Colonic mucosa (tissue), 4 donors: ENCODE measurements at regions not wholly inside any gene's neighbourhood (a gene's known extent, or its start where the extent isn't known, plus 50 kb on each side); places are given as distances from the start of the nearest gene placed in this dataset.

Experiments
- DNase-seq: peaks from one replicate; pipeline ENCODE4 v3.0.0-alpha.2; 2020
- H3K27ac ChIP-seq: fragments of 200-600 bp; one replicate; pipeline ENCODE4 v1.8.0; 2021
- H3K27me3 ChIP-seq: fragments of 200-600 bp; one replicate; pipeline ENCODE4 v1.8.0; 2021
- H3K36me3 ChIP-seq: fragments of 200-600 bp; one replicate; pipeline ENCODE4 v1.8.0; 2021
- H3K4me1 ChIP-seq: fragments of 200-600 bp; one replicate; pipeline ENCODE4 v1.8.0; 2021; ENCODE audit warnings: mild to moderate bottlenecking
- H3K4me3 ChIP-seq: fragments of 200-600 bp; one replicate; pipeline ENCODE4 v1.8.0; 2021
- H3K9ac ChIP-seq, 2 donors: one replicate each; pipeline ENCODE4 v1.7.0; 2013; ENCODE audit warnings: control low read depth in 2 of 2, low read depth in 2 of 2, low read length in 2 of 2
- H3K9me3 ChIP-seq: fragments of 200-600 bp; one replicate; pipeline ENCODE4 v1.8.0; 2021
- intact Hi-C: fragments of 100-400 bp; cut with DNase I; formaldehyde crosslinking; loops from one replicate; pipeline ENCODE4 v1.14.1; 2022
- TF ChIP-seq, protein P1 (sequence below): fragments of 200-600 bp; IDR thresholded peaks from one replicate; pipeline ENCODE4 v1.8.0; 2022; ENCODE audit warnings: antibody characterized with exemption, mild to moderate bottlenecking
- donor health status: healthy.
- donor health status: DM: no; HTN: no; CAD: no.
- donor health status: DM: no; HTN: no; CAD: no.

DNA sequence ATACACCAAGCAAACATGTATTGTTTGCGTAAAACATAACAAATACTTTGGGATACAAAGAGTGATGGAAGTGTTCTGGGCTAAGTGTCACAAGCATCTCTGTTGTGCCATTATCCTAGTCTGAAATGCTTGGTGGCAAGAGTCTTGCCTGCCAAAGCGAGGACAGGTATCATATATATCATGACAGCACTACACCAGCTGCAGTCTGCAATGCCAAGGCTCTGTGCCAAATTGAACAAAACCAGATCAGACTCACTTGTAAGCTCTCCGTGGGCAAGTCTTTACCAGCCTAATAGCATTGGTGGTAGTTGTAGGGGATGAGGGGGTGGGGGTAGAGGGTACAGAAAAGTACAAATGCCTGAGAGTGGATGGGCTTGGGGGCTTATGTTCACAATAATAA, 119.2 kb downstream of the RWDD3 start:
- Histone ChIP-seq H3K9ac (no peak overlapping the region), H3K9me3 (no peaks in the 10 kb centered on the region), H3K27me3 (no peaks in the 10 kb centered on the region), H3K27ac (no peak overlapping the region), H3K36me3 (no peaks in the 10 kb centered on the region), H3K4me3 (no peak overlapping the region), H3K4me1 (no peaks in the 10 kb centered on the region)
- DNase-seq = no peak
- TF ChIP-seq, protein P1, sequence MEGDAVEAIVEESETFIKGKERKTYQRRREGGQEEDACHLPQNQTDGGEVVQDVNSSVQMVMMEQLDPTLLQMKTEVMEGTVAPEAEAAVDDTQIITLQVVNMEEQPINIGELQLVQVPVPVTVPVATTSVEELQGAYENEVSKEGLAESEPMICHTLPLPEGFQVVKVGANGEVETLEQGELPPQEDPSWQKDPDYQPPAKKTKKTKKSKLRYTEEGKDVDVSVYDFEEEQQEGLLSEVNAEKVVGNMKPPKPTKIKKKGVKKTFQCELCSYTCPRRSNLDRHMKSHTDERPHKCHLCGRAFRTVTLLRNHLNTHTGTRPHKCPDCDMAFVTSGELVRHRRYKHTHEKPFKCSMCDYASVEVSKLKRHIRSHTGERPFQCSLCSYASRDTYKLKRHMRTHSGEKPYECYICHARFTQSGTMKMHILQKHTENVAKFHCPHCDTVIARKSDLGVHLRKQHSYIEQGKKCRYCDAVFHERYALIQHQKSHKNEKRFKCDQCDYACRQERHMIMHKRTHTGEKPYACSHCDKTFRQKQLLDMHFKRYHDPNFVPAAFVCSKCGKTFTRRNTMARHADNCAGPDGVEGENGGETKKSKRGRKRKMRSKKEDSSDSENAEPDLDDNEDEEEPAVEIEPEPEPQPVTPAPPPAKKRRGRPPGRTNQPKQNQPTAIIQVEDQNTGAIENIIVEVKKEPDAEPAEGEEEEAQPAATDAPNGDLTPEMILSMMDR = no peak
- intact Hi-C loops = no loop called here

DNA sequence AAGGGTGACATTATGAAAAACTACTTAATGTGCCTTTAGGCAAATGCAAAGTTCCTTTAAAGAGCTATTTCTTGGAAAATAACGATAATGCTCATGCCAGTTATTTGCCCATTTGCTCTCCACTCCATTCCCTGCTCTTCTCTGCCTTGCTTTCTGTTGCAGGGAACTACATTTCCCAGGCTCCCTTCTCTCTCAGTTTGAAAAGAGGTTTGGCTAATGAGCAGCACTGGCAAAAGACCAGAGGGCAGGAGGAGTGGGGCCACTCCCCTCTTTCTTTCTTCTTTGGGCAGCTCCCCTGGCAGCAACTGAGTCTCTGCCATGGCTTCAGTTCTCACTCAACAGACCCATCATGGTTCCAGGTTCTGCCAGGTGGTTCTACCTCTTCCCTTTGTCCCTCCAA, 130.5 kb downstream of the RWDD3 start:
- no peaks in the 10 kb centered on the region for H3K27me3 ChIP-seq
- no peak for DNase-seq
- intact Hi-C loops = no loop called here
- H3K9me3 ChIP-seq = no peaks in the 10 kb centered on the region
- H3K4me1 ChIP-seq = no peaks in the 10 kb centered on the region
- TF ChIP-seq, protein P1 = no peak
- H3K36me3 ChIP-seq = no peaks in the 10 kb centered on the region
- H3K9ac ChIP-seq = no peak overlapping the region
- no peak overlapping the region for H3K27ac ChIP-seq
- H3K4me3 ChIP-seq = no peak overlapping the region

DNA sequence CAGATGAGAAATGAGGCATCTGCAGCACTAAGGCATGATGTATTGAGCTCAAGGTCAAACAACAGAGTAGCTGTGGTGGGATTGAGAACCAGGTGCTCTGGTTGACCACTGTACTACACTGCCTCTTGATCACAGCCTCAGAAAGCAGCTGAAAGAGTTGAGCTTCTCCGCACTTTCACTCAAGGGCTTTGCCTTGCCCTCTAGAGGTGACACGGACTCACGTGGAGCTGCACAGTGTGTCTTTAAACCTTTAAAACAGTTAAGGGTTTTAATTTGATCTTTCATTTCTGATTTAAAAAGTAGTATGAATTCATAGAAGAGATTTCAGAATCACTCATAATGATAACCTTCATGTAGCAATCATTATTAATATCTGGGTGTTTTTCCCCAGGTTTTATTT, 132.5 kb downstream of the RWDD3 start:
- Histone ChIP-seq H3K4me1 (no peaks in the 10 kb centered on the region), H3K36me3 (no peaks in the 10 kb centered on the region), H3K4me3 (no peak overlapping the region), H3K27ac (no peak overlapping the region), H3K9ac (no peak overlapping the region), H3K9me3 (no peaks in the 10 kb centered on the region), H3K27me3 (no peaks in the 10 kb centered on the region)
- TF ChIP-seq, protein P1 = no peak
- intact Hi-C loops = no loop called here
- DNase-seq = no peak

DNA sequence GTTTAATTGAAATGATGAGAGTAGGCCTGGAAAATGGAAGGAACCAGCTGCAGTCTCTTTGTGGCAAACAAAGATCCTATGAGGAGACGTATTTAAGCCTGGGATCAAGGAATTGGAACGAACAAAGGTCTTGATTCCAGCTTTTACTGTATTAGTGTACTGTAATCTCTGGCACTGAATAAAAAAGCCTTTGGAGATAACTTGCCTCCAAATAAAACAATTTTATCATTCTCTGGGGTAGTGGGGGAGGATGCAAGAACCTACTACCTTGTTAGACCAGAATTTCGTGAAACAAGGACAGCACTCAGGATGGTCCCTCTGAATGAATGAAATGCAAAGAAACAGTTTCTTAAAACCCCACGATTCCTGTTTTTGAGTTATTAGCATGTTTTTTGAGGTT, 134.2 kb downstream of the RWDD3 start:
- intact Hi-C loops = no loop called here
- Histone ChIP-seq H3K4me3 (no peak overlapping the region), H3K4me1 (no peaks in the 10 kb centered on the region), H3K36me3 (no peaks in the 10 kb centered on the region), H3K9me3 (no peaks in the 10 kb centered on the region), H3K9ac (no peak overlapping the region), H3K27me3 (no peaks in the 10 kb centered on the region), H3K27ac (no peak overlapping the region)
- TF ChIP-seq, protein P1 = no peak
- no peak for DNase-seq

DNA sequence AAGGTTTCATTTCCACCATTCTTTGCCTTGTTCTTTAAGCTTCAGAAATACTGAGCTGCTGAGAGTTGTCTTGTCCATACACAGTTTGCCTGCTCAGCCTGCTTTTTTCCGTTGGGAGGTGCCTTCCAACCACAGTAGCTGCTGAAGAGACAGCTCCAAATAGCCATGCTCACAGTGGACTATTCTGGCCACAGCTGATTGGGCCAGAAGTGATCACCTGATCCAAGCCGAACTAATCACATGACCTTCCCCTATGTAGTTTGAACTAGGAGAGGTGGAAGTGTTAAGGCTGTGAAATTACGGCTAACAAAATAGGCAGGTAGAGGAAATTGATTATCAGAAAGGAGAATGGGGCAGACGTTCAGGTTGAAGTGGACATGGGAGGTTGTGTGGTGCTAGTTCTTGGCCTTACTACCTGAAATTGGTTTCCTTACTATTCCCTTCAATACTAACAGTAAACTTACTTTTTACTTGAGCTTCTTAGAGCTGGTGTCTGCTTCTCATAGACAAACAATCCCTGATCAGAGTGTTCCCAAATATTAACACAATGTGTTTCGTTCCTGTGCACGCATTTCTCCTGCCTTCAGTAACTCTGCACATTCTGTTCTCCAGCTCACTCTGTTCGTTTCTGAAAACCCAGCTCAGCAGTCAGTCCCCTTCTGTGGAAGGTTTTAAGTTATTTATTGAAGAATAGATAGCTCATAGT, 136.1 kb downstream of the RWDD3 start:
- H3K27ac ChIP-seq = no peak overlapping the region
- H3K9me3 ChIP-seq = no peaks in the 10 kb centered on the region
- no peak overlapping the region for H3K9ac ChIP-seq
- TF ChIP-seq, protein P1 = no peak
- no peaks in the 10 kb centered on the region for H3K36me3 ChIP-seq
- H3K27me3 ChIP-seq = no peaks in the 10 kb centered on the region
- intact Hi-C loops = no loop called here
- DNase-seq = no peak
- no peaks in the 10 kb centered on the region for H3K4me1 ChIP-seq
- H3K4me3 ChIP-seq = no peak overlapping the region
